ENCODE measurements at regions not wholly inside any gene's neighbourhood (a gene's known extent, or its start where the extent isn't known, plus 50 kb on each side); places are given as distances from the start of the nearest gene placed in this dataset.

DNA sequence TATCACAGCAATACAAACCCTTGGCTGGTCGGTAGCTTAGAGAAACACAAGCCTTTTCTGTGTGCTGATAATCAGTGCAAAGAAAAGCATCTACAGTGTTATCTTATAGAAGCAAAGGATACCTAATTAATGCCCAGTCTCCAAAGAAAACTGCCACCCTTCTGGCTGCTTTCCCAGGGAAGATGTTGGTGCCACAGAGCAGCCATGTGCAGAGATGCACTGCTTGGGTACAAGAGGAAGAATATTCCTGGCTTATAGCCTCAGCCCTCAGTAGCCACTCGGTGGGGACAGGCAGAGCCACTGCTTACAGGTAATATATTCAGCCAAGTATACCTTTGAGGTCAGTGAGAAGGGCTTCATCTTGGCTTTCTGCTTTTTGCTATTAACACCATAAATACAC, 185.3 kb downstream of the PCSK1 start:
- FAIRE-seq (no peak), DNase-seq (ENCODE audit: low read depth, low spot score) (no peak)
- no TSS peak for BruUV-seq (replicated peaks)
- Histone ChIP-seq H3K4me1 (ENCODE audit: control insufficient read depth, extremely low read depth, insufficient read depth, low read length) (peaks cover 2% of the 10 kb centered on the region), H3K79me2 (ENCODE audit: control insufficient read depth, insufficient read depth, low read length) (no peaks in the 10 kb centered on the region), H3K27ac (ENCODE audit: insufficient read depth, low read depth, low read length) (no peak overlapping the region), H3K9ac (replicated peaks; ENCODE audit: extremely low read depth, insufficient read depth, low read length) (no peak overlapping the region), H2AFZ (ENCODE audit: low read depth, low read length) (no peak overlapping the region), H3K4me3 (replicated peaks in 1 of 3; ENCODE audit: insufficient read depth in 1 of 3, low read depth in 1 of 3, low read length in 3 of 3) (no peak overlapping the region), H3K9me1 (replicated peaks; ENCODE audit: control insufficient read depth, extremely low read depth, insufficient read depth, low read length) (no peaks in the 10 kb centered on the region), H3K4me2 (ENCODE audit: insufficient read depth, low read length) (no peak overlapping the region), H4K20me1 (replicated peaks; ENCODE audit: control insufficient read depth, extremely low read depth, insufficient read depth, low read length) (no peaks in the 10 kb centered on the region), H3K27me3 (ENCODE audit: control insufficient read depth in 2 of 2, insufficient read depth in 2 of 2, low read length in 2 of 2) (no peaks in the 10 kb centered on the region), H3K9me3 (replicated peaks; ENCODE audit: control insufficient read depth, insufficient read depth, low read length) (no peaks in the 10 kb centered on the region), H3K36me3 (ENCODE audit: control insufficient read depth in 2 of 2, extremely low read depth in 1 of 2, insufficient read depth in 2 of 2, low read length in 2 of 2) (no peaks in the 10 kb centered on the region)
- TF ChIP-seq JUN (IDR thresholded peaks at IDR 0.05; ENCODE audit: borderline replicate concordance, insufficient read depth, insufficient read length, low read depth): no peak
- no peak for TF ChIP-seq POLR2AphosphoS5 (IDR thresholded peaks at IDR 0.05; ENCODE audit: insufficient read depth, low read depth, low read length)
- TF ChIP-seq MYC (IDR thresholded peaks at IDR 0.05; ENCODE audit: low read depth, low read length): no peak
- no peak for TF ChIP-seq EZH2 (IDR thresholded peaks at IDR 0.05; ENCODE audit: borderline replicate concordance, low read depth, low read length, severe bottlenecking)
- no peak for TF ChIP-seq GATA2 (IDR thresholded peaks at IDR 0.05; ENCODE audit: insufficient read depth, insufficient read length, low read depth, low read length)
- TF ChIP-seq FOS (IDR thresholded peaks at IDR 0.05; ENCODE audit: borderline replicate concordance, insufficient read depth, low read length): no peak
- TF ChIP-seq, protein P1, sequence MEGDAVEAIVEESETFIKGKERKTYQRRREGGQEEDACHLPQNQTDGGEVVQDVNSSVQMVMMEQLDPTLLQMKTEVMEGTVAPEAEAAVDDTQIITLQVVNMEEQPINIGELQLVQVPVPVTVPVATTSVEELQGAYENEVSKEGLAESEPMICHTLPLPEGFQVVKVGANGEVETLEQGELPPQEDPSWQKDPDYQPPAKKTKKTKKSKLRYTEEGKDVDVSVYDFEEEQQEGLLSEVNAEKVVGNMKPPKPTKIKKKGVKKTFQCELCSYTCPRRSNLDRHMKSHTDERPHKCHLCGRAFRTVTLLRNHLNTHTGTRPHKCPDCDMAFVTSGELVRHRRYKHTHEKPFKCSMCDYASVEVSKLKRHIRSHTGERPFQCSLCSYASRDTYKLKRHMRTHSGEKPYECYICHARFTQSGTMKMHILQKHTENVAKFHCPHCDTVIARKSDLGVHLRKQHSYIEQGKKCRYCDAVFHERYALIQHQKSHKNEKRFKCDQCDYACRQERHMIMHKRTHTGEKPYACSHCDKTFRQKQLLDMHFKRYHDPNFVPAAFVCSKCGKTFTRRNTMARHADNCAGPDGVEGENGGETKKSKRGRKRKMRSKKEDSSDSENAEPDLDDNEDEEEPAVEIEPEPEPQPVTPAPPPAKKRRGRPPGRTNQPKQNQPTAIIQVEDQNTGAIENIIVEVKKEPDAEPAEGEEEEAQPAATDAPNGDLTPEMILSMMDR (IDR thresholded peaks at IDR 0.05; ENCODE audit: extremely low read depth in 1 of 2, insufficient read depth in 1 of 2, low read depth in 1 of 2, low read length in 2 of 2): no peak
- TF ChIP-seq MAX (IDR thresholded peaks at IDR 0.05; ENCODE audit: insufficient read depth, insufficient read length): no peak
- no peak for TF ChIP-seq POLR2A (IDR thresholded peaks at IDR 0.05; ENCODE audit: low read depth, low read length)
- ChIA-PET CTCF (no interaction called here), POLR2A (no interaction called here)
- intact Hi-C loops (cut with micrococcal nuclease): no loop called here
- dilution Hi-C loops (cut with MboI; ENCODE audit: extremely low pct_ligation_motif_present, low sequenced_read_pairs): no loop called here
